SH-SY5Y (cell line): ENCODE measurements at regions not wholly inside any gene's neighbourhood (a gene's known extent, or its start where the extent isn't known, plus 50 kb on each side); places are given as distances from the start of the nearest gene placed in this dataset.

Source experiments
- GATA2 ChIP-seq: IDR thresholded peaks from 2 replicates; pipeline ENCODE4 v1.6.1; 2011; ENCODE audit warnings: mild to moderate bottlenecking, low read depth, low read length
- GATA3 ChIP-seq: IDR thresholded peaks from 2 replicates; pipeline ENCODE4 v1.6.1; 2011; ENCODE audit warnings: low read depth, mild to moderate bottlenecking, low read length, moderate library complexity

GRCh38 chr9:108419379-108419778 is 436.4 kb downstream of the ACTL7B start:
- TF ChIP-seq GATA2 (no peak), GATA3 (no peak)
